Omental fat pad (tissue), 3 donors: ENCODE measurements at regions not wholly inside any gene's neighbourhood (a gene's known extent, or its start where the extent isn't known, plus 50 kb on each side); places are given as distances from the start of the nearest gene placed in this dataset.

Source experiments
- ATAC-seq: fragments of 150-250 bp; one replicate; pipeline ENCODE4 v1.9.1; 2016; ENCODE audit warnings: mild to moderate bottlenecking, moderate library complexity; ENCODE audit not compliant: low FRiP score
- DNase-seq: peaks from one replicate; pipeline ENCODE4 v3.0.0-alpha.2; 2019; ENCODE audit warnings: low spot score
- CTCF ChIP-seq, 3 donors: fragments of 450-650 bp; IDR thresholded peaks; one replicate each; pipeline ENCODE4 v1.5.1; 2016 to 2017; ENCODE audit warnings: antibody characterized with exemption in 3 of 3, mild to moderate bottlenecking in 3 of 3, moderate library complexity in 2 of 3

DNA sequence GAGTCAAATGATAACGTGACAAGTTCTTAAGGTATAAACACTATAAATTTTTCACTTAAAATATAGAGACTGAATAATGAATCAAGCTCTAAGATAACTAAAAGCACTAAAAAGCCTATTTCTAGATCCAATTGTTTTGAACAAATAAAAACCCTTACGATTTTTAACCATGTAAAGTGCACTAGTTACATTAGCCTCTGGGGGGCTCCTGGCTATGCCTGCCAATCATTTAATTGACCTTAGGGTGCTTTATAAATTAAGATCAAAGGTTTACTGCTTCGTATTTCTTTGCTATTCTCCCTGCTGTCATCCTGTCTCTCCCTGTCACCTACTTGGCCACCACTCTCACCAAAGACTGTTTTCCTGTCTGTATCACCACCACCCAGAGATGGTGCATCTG lies 133.4 kb downstream of the ESM1 start:
- DNase-seq: no peak
- ATAC-seq: no peak
- no peak for TF ChIP-seq CTCF (IDR thresholded peaks at IDR 0.05)

GRCh38 chr5:54851449-54851848 lies 133.9 kb downstream of the ESM1 start:
- DNase-seq (no peak), ATAC-seq (no peak)
- TF ChIP-seq CTCF (IDR thresholded peaks at IDR 0.05): no peak

DNA sequence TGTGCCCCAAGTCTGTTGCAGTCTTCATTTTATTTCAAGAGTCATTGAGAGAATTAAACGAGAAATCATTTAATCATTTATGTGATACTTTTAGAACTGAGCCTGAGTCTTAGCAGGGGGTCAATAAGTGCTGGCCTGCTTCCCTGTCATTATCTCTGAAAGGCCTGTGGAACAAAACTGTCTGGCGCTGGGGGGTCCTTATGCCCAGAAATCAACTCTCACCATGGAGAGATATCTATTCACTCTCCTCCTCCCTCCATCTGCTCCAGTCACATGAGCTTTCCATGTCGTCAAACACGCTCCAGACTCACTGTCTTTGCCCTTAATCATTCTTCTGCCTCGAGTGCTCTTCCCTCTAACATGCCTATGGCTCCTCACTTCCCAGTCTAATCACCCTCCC lies 136.8 kb downstream of the ESM1 start:
- ATAC-seq: no peak
- no peak for TF ChIP-seq CTCF (IDR thresholded peaks at IDR 0.05)

GRCh38 chr5:54845567-54845941 lies 139.8 kb downstream of the ESM1 start:
- DNase-seq (no peak), ATAC-seq (no peak)
- no peak for TF ChIP-seq CTCF (IDR thresholded peaks at IDR 0.05)

More for the DNA sequence above, 136.8 kb downstream of the ESM1 start:
- DNase-seq: no peak

GRCh38 chr5:54844905-54845566 lies 140.4 kb downstream of the ESM1 start:
- TF ChIP-seq CTCF (IDR thresholded peaks at IDR 0.05): peak in 1 of 3 donors; percentile 8
- DNase-seq: no peak

GRCh38 chr5:54844266-54844665 lies 141.1 kb downstream of the ESM1 start:
- DNase-seq: no peak
- TF ChIP-seq CTCF (IDR thresholded peaks at IDR 0.05): no peak
- no peak for ATAC-seq

More at GRCh38 chr5:54844905-54845566, 140.4 kb downstream of the ESM1 start:
- ATAC-seq: no peak

DNA sequence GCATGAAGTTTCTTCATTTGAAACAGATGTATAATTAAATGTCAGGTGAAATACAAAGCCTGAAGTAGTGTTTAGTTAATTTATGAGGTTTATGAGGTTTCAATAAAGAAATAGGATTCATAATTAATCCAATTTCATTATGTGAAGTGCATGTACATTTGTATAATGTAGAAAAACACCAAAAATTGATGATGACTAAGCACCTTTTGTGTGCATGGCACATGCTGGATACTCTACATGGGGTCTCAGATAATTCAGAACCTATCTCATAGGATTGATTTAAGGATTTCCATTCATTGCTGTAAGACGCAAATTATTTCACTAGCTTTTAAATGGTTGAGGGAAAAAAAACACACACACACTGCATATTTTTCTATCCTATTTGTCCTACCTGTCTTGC lies 143.9 kb downstream of the ESM1 start:
- ATAC-seq (no peak), DNase-seq (no peak)
- no peak for TF ChIP-seq CTCF (IDR thresholded peaks at IDR 0.05)
